HFF-Myc (cell line): ENCODE measurements at regions not wholly inside any gene's neighbourhood (a gene's known extent, or its start where the extent isn't known, plus 50 kb on each side); places are given as distances from the start of the nearest gene placed in this dataset.
"Not testable (repeated sequence)": the region's sequence is repeated elsewhere in the genome, so short reads cannot be mapped to it uniquely, and the experiment has no call there.

ENCODE experiments used
- DNase-seq: peaks from one replicate; pipeline ENCODE4 v3.0.0-alpha.2; 2011; ENCODE audit warnings: low read depth; ENCODE audit errors: extremely low read depth
- H3K4me3 ChIP-seq: replicated peaks from 2 replicates; pipeline ENCODE4 v1.5.1; 2011; ENCODE audit warnings: low read depth, mild to moderate bottlenecking, control low read depth, low read length

- not testable (repeated sequence) for H3K4me3 ChIP-seq, DNase-seq
Measured at GRCh38 chr2:87583803-87584202, 164.1 kb upstream of the PLGLB2 start.

GRCh38 chr2:87584268-87584906 is 163.5 kb upstream of the PLGLB2 start:
- H3K4me3 ChIP-seq, result not testable (repeated sequence)

GRCh38 chr2:87587934-87588333 is 160.0 kb upstream of the PLGLB2 start:
- H3K4me3 ChIP-seq, DNase-seq: not testable (repeated sequence)

More at GRCh38 chr2:87584268-87584906, 163.5 kb upstream of the PLGLB2 start:
- not testable (repeated sequence) for DNase-seq

- H3K4me3 ChIP-seq, DNase-seq: not testable (repeated sequence)
Measured at GRCh38 chr2:87592974-87593373, 154.9 kb upstream of the PLGLB2 start.

- not testable (repeated sequence) for DNase-seq, H3K4me3 ChIP-seq
Measured at GRCh38 chr2:87593784-87594610, 153.9 kb upstream of the PLGLB2 start.

GRCh38 chr2:87594611-87594992 is 153.3 kb upstream of the PLGLB2 start:
- not testable (repeated sequence) for DNase-seq, H3K4me3 ChIP-seq

- not testable (repeated sequence) for DNase-seq, H3K4me3 ChIP-seq
Measured at GRCh38 chr2:87595017-87595416, 152.9 kb upstream of the PLGLB2 start.

- not testable (repeated sequence) for H3K4me3 ChIP-seq, DNase-seq
Measured at GRCh38 chr2:87600961-87601360, 146.9 kb upstream of the PLGLB2 start.

GRCh38 chr2:87602118-87602517 is 145.8 kb upstream of the PLGLB2 start:
- H3K4me3 ChIP-seq, DNase-seq: not testable (repeated sequence)

- not testable (repeated sequence) for H3K4me3 ChIP-seq, DNase-seq
Measured at GRCh38 chr2:87602728-87603127, 145.2 kb upstream of the PLGLB2 start.

GRCh38 chr2:87603418-87604278 is 144.2 kb upstream of the PLGLB2 start:
- not testable (repeated sequence) for H3K4me3 ChIP-seq, DNase-seq

- H3K4me3 ChIP-seq, DNase-seq: not testable (repeated sequence)
Measured at GRCh38 chr2:87604279-87604818, 143.5 kb upstream of the PLGLB2 start.

GRCh38 chr2:87604980-87605379 is 142.9 kb upstream of the PLGLB2 start:
- not testable (repeated sequence) for DNase-seq, H3K4me3 ChIP-seq

GRCh38 chr2:87608377-87609166 is 139.3 kb upstream of the PLGLB2 start:
- not testable (repeated sequence) for DNase-seq, H3K4me3 ChIP-seq

GRCh38 chr2:87610974-87611373 is 136.9 kb upstream of the PLGLB2 start:
- DNase-seq, result not testable (repeated sequence)

GRCh38 chr2:87611416-87611815 is 136.5 kb upstream of the PLGLB2 start:
- DNase-seq, H3K4me3 ChIP-seq: not testable (repeated sequence)

More at GRCh38 chr2:87610974-87611373, 136.9 kb upstream of the PLGLB2 start:
- not testable (repeated sequence) for H3K4me3 ChIP-seq

GRCh38 chr2:87611956-87612355 is 135.9 kb upstream of the PLGLB2 start:
- not testable (repeated sequence) for DNase-seq, H3K4me3 ChIP-seq
